ENCODE measurements at regions not wholly inside any gene's neighbourhood (a gene's known extent, or its start where the extent isn't known, plus 50 kb on each side); places are given as distances from the start of the nearest gene placed in this dataset.
A peak's percentile ranks its signal among the peaks of the same experiment; 100 is the strongest.

DNA sequence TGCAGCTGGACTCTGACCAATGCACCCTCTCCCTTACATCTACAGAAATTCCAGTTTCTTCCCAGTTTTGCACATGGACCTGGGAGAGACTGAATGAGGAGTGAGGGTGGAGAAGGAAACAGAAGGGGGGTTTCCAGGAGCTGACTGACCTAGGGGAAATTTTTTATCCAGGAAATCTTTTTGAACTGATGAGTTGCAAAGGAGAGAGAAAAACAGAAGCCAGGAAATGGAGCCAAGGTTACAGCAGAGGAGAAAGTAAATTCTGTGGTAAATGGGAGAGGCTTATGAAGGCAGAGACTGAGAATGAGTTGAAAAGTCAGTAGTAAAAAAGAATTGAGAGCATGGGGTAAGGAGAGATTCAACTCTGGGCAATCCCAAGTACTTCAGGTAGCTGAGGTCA, 192.8 kb downstream of the SMIM20 start:
- no peak for DNase-seq

GRCh38 chr4:26108054-26108453, 194.0 kb downstream of the SMIM20 start:
- DNase-seq = no peak

GRCh38 chr4:26110493-26110892, 196.5 kb downstream of the SMIM20 start:
- no peak for DNase-seq

- no peak for DNase-seq
Measured at GRCh38 chr4:26113339-26113940, 199.4 kb downstream of the SMIM20 start.

DNA sequence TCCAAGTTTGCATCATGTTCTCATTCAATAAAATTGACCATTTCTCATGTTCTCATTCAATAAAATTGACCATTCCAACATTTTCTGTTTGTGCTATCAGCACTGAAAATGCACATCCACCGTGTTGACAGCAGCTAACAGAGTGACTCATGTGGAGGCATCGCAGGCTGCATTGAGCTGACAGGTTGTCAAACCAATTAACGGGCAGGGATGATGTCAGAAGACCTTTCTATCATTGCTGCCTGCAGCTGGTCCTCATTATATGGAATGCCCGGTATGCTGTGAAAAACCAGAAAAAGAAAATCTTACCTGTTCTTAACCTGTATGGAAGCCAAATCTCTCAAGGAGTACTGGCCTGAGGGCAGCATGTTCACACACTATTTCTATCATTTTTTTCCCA, 202.0 kb downstream of the SMIM20 start:
- DNase-seq = no peak

DNA sequence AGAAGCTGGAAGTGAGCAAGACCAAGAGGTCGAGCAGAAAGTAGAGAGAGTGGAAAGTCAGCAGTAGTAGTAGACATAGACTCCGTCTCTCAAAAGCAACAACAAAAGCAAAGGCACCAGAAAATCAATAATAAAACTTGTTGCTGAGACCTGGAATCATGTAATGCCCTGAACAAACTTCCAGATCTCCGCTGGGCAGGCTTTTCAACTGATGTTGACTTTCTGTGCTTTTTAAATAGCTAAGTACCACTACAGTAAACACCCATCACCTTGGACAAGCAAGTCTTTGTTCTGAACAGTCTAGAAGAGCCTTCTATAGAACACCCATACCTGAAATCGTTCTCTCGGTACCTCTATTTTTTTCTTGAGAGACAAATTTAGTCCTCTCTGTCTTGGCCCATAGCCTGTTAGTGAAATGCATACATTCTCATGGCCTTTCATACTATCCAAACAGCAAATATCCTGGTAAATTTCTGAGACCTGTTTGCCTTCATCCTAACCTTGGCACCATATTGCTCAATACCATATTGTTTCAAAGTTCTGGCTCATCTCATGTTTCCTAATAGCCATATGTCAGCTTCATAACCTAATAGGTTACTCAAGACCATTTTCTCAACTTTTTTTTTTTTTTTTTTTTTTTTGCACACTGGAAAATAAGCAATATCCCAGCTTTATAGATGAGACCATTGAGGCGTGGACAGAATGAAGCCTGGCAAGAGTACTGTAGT, 200.6 kb upstream of the RBPJ start:
- no peak for DNase-seq

DNA sequence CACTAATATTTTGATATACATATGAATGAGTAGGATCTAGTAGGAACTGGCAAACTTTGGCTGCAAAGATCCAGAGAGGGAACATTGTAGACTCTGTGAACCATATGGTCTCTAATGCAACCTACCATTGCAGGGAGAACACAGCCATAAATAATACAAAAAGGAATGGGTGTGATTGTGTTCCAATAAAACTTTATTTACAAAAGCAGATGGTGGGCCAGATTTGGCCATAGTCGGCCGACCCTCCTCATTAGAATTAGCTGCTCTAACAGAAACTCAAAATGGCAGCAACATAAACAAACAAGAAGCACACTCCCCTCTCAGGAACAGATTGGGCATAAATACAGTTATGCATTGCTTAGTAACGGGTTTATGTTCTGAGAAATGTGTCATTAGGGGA, 198.1 kb upstream of the RBPJ start:
- no peak for DNase-seq

DNA sequence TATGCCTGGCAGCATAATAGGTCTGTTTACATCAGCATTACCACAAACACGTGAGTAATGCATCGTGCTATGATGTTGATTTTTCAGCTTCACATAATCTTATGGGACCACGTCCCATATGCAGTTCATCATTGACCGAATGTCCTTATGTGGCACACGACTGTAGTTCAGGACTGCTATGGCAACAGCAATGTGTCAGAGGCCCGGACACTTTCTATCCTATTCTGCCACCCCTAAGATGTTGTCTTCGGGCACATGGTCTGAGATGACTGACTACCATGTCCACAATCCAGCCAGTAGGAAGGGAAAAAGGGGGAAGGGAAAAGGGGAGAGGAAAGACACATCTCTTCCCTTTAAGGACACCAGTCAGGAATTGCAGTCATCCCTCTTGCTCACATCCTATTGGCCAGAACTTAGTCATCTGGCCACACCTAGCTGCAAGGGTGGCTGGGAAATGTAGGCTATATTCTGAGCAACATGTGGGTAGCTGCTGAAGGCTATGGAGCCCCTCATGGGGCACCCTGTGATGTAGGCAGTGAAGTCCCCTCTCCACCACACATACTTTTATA, 196.0 kb upstream of the RBPJ start:
- no peak for DNase-seq

- DNase-seq = no peak
Measured at GRCh38 chr4:26126143-26126718, 194.6 kb upstream of the RBPJ start.

DNA sequence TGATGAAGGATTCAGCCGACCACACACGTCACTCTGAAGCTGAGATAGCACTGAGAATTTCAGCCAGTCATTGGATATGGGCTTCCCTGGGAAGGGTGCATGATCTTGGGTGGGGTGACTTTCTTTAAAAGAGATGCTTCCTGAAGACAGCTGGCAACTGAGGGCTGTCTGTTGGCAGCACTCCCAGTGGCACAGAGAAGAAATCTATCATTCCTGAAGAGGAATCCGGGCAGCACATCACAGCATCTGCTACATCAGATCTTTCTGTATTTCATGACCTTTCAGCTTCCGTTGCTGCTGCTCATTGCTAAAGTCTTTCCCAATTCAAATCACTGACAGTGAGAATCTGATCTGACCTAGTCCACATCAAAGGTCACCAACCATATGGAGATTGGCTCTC, 193.8 kb upstream of the RBPJ start:
- no peak for DNase-seq

DNA sequence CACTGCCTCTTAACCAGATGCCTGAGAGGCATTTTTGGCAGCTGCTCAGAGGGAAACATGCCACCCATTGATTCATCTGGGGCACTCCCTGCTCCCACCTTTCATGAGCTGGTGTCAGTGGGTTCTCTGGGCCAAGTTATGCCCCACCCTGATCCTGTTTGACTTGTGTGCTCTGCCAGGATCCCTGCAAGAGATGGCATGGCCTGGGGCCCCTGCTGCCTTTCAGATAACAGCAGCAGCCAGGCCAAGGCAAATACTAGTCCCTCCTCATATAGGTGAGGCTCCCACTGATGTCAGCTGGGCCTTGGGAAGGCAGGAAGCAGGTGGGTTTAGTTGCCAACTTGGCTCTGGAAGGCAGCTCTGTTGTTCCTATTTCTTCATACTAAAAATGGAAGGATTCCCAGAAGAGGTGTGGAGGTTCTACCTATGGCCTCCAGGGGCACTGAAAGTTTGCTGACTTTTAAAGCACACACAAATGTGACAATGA, 192.9 kb upstream of the RBPJ start:
- peak in 1 of 2 experiments; percentile 22 for DNase-seq

- DNase-seq = no peak
Measured at GRCh38 chr4:26130173-26130572, 190.6 kb upstream of the RBPJ start.

- no peak for DNase-seq
Measured at GRCh38 chr4:26130841-26131432, 189.9 kb upstream of the RBPJ start.

DNA sequence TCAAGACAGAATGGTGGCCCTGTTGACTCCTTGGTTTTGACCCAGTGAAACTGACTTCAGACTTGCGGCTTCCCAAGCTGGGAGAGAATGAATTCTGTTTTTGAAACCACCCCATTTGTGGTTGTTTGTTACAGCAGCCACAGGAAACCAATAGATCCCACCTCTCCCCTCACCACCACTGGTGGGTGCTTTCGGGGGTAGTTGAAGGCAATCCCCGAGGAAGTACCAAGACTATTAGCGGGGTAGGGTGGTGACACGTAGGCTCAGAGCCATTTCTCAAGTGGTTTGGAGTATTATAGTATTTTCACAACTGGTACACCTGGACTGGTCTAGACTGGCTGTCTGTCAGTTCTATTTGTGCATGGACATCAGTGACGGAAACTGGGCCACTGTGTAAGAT, 189.1 kb upstream of the RBPJ start:
- no peak for DNase-seq

DNA sequence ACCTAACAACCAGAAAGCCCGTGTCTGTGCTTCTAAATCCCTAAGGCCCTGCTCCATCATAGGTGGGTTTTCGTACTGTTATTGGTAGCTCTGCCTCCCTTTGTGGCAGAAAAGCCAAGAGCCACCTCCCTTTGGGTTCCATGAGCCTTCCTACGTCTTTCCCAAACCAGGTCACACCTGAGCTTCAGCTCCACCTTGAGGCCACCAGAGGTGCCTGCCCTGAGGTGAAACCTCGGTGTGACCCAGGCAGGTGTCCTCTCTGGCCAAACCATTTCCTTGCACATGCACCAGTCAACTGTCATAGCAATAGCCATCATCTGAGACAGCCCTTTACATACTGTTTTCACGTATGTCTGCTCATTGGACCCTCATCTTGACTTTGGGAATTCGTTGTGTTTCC, 188.0 kb upstream of the RBPJ start:
- DNase-seq = no peak

DNA sequence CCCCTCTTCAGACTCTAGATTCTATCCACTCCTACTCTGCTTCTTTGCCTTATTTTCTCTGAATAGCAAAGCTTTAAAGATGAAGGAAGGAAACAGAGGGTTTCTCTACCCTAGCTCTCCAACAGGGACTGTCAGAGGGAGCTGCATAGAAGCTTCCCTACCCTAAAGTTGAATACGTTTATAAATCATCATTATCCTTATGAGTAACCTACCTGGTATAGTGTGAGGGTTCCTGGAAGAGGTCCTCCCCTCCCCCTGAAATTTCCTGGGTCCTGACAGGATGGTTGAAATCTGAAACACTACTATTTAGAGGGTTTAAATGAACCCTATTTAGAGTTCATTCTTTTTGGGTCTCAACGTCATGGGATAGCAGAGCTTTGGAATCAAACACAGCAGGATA, 187.0 kb upstream of the RBPJ start:
- DNase-seq = no peak

DNA sequence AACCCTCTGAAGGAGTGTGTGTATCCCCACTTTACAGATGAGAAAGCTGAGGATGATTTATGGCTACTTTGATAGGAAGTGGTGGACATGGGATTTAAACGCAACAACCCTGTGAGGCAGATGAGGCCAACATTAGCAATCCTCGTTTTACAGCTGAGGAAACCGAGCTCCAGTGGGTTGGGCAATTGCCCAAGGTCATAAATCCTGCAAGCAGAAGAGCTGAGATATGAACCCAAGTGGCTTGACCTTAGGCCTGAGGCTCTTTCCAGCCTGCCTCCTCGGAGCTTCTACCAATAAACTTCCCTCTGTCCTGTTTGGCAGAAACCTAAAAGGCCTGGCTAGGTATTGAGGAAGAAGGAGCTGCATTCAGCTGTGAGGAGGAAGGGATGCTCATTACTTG, 185.5 kb upstream of the RBPJ start:
- DNase-seq = no peak

GRCh38 chr4:26136615-26137014, 184.2 kb upstream of the RBPJ start:
- DNase-seq = no peak

- no peak for DNase-seq
Measured at GRCh38 chr4:26137288-26137687, 183.5 kb upstream of the RBPJ start.

- DNase-seq = no peak
Measured at GRCh38 chr4:26139310-26139924, 181.4 kb upstream of the RBPJ start.

DNA sequence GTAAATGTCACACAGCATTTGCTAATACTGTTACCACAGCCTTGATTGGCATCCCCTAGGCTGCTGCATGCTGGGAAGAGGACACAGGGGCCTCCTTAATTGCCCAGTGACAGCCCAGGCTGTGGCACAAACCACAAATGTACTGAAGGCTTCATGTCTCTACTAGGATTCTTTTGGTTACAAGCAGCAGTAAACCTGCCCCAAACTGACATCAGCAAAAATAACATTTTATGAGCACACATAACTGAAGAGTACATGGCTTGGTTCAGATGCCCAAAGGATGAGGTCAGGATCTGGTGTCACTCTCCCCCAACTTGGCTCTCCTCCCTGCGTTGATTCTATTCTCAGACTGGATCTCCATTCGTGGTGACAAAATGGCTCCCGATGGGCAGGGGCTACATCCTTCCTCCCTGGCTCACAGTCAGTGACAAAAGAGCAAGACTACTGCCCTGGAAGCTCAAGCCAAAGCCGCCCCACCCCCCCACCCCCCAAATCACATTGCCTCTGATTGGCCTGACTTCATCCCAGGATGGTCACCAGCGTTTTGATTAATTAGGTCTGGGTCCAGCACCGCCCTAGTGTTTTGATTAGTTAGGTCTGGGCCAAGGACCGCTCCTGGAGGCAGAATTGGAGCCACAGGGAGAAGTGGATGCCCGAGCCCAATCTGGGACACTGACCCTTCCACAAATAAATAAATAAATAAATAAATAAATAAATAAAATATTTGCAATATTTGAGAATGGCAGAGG, 180.5 kb upstream of the RBPJ start:
- no peak for DNase-seq

GRCh38 chr4:26141051-26141721, 179.6 kb upstream of the RBPJ start:
- DNase-seq = no peak
